CD4-positive, alpha-beta T cell (primary cell): ENCODE measurements at regions not wholly inside any gene's neighbourhood (a gene's known extent, or its start where the extent isn't known, plus 50 kb on each side); places are given as distances from the start of the nearest gene placed in this dataset.

ENCODE experiments used
- ATAC-seq: fragments of 200-7000 bp; cut with Tn5 transposase; one replicate; pipeline ENCODE4 v1.10.0; 2022; ENCODE audit warnings: mild to moderate bottlenecking; ENCODE audit not compliant: poor library complexity
- CTCF ChIA-PET: fragments of 350-600 bp; sonication (Branson Sonifier 250); formaldehyde crosslinking; loops from one replicate; lab custom pipeline; 2021; ENCODE audit warnings: antibody characterized with exemption, inconsistent platforms; lab: Charles Lee
- POLR2A ChIA-PET: fragments of 350-600 bp; sonication (Branson Sonifier 250); formaldehyde crosslinking; loops from one replicate; lab custom pipeline; 2021; ENCODE audit warnings: antibody characterized with exemption, inconsistent platforms; lab: Charles Lee
- DNase-seq, 14 experiments: peaks; one replicate each; pipeline ENCODE4 v3.0.0-alpha.2; 2013 to 2020; ENCODE audit warnings: mixed read lengths in 2 of 14
- H3K27ac ChIP-seq, 2 donors: one replicate each; pipeline versions ENCODE4 v1.5.1 to v1.7.0; 2013; ENCODE audit warnings: low read length in 2 of 2, low read depth in 1 of 2, mild to moderate bottlenecking in 1 of 2
- H3K27me3 ChIP-seq, 2 experiments: 1 replicate in 1 of 2; 2 replicates in 1 of 2; pipeline versions ENCODE4 v1.6.1 to v1.7.0; 2013; ENCODE audit warnings: low read length in 2 of 2, control low read depth in 1 of 2, mild to moderate bottlenecking in 1 of 2, moderate library complexity in 1 of 2; ENCODE audit not compliant: insufficient read depth in 2 of 2, control insufficient read depth in 1 of 2
- H3K36me3 ChIP-seq: one replicate; pipeline ENCODE4 v1.6.1; 2013; ENCODE audit warnings: low read length, control low read depth; ENCODE audit not compliant: insufficient read depth
- H3K4me1 ChIP-seq: one replicate; pipeline ENCODE4 v1.6.1; 2013; ENCODE audit warnings: low read length, control low read depth; ENCODE audit not compliant: insufficient read depth
- H3K4me3 ChIP-seq: one replicate; pipeline ENCODE4 v1.5.1; 2013; ENCODE audit warnings: mild to moderate bottlenecking, low read length, moderate library complexity
- H3K9me3 ChIP-seq, 2 experiments: 1 replicate in 1 of 2; 2 replicates in 1 of 2; pipeline versions ENCODE4 v1.6.1 to v1.7.0; 2013; ENCODE audit warnings: low read length in 2 of 2, mild to moderate bottlenecking in 2 of 2, control low read depth in 1 of 2, moderate library complexity in 1 of 2; ENCODE audit not compliant: control insufficient read depth in 1 of 2, insufficient read depth in 1 of 2
- H3K27ac Mint-ChIP-seq: one replicate; pipeline ENCODE4 v1.8.0; 2020; ENCODE audit warnings: mixed read lengths
- H3K27me3 Mint-ChIP-seq: one replicate; pipeline ENCODE4 v1.8.0; 2021; ENCODE audit warnings: mixed read lengths
- H3K36me3 Mint-ChIP-seq: one replicate; pipeline ENCODE4 v1.8.0; 2021; ENCODE audit warnings: low read depth, mixed read lengths
- H3K4me1 Mint-ChIP-seq: one replicate; pipeline ENCODE4 v1.8.0; 2021; ENCODE audit warnings: low read depth, mixed read lengths
- H3K4me3 Mint-ChIP-seq: one replicate; pipeline ENCODE4 v1.8.0; 2020; ENCODE audit warnings: mild to moderate bottlenecking, mixed read lengths
- H3K9me3 Mint-ChIP-seq: one replicate; pipeline ENCODE4 v1.8.0; 2020; ENCODE audit warnings: mixed read lengths
- intact Hi-C, 2 experiments: fragments of 100-400 bp; cut with DNase I in 1 of 2; cut with micrococcal nuclease in 1 of 2; formaldehyde crosslinking; loops; one replicate each; pipeline versions ENCODE4 v1.15.1 to v1.9.0; 2023 to 2025; cut with DNase I, micrococcal nuclease
- TF ChIP-seq, protein P1 (sequence below): fragments of 200-600 bp; IDR thresholded peaks from one replicate; pipeline ENCODE4 v1.8.0; 2022; ENCODE audit warnings: antibody characterized with exemption, mild to moderate bottlenecking

- Histone ChIP-seq H3K36me3 (no peaks in the 10 kb centered on the region), H3K27me3 (no peaks in the 10 kb centered on the region), H3K27ac (no peak overlapping the region), H3K4me1 (no peaks in the 10 kb centered on the region), H3K4me3 (no peak overlapping the region), H3K9me3 (peaks cover 0 to 7% of the 10 kb centered on the region in 2 experiments)
- H3K27ac Mint-ChIP-seq = no peak overlapping the region
- DNase-seq (no peak), ATAC-seq (no peak)
- POLR2A ChIA-PET = no interaction called here
- H3K9me3 Mint-ChIP-seq = peaks cover 20% of the 10 kb centered on the region
- no peak overlapping the region for H3K4me3 Mint-ChIP-seq
- H3K36me3 Mint-ChIP-seq = no peaks in the 10 kb centered on the region
- H3K4me1 Mint-ChIP-seq = no peaks in the 10 kb centered on the region
- intact Hi-C loops = no loop called here
- no peaks in the 10 kb centered on the region for H3K27me3 Mint-ChIP-seq
- CTCF ChIA-PET = no interaction called here
- TF ChIP-seq, protein P1, sequence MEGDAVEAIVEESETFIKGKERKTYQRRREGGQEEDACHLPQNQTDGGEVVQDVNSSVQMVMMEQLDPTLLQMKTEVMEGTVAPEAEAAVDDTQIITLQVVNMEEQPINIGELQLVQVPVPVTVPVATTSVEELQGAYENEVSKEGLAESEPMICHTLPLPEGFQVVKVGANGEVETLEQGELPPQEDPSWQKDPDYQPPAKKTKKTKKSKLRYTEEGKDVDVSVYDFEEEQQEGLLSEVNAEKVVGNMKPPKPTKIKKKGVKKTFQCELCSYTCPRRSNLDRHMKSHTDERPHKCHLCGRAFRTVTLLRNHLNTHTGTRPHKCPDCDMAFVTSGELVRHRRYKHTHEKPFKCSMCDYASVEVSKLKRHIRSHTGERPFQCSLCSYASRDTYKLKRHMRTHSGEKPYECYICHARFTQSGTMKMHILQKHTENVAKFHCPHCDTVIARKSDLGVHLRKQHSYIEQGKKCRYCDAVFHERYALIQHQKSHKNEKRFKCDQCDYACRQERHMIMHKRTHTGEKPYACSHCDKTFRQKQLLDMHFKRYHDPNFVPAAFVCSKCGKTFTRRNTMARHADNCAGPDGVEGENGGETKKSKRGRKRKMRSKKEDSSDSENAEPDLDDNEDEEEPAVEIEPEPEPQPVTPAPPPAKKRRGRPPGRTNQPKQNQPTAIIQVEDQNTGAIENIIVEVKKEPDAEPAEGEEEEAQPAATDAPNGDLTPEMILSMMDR = no peak
Measured at GRCh38 chr6:121800047-121800446, 364.6 kb downstream of the GJA1 start.

GRCh38 chr6:121806116-121806515 lies 370.7 kb downstream of the GJA1 start:
- Mint-ChIP-seq H3K36me3 (no peaks in the 10 kb centered on the region), H3K4me1 (no peaks in the 10 kb centered on the region), H3K4me3 (no peak overlapping the region), H3K27me3 (no peaks in the 10 kb centered on the region), H3K9me3 (peaks cover 6% of the 10 kb centered on the region), H3K27ac (no peak overlapping the region)
- intact Hi-C loops = no loop called here
- DNase-seq = no peak
- Histone ChIP-seq H3K4me1 (no peaks in the 10 kb centered on the region), H3K27ac (no peak overlapping the region), H3K4me3 (no peak overlapping the region), H3K9me3 (peaks cover 0 to 7% of the 10 kb centered on the region in 2 experiments), H3K27me3 (no peaks in the 10 kb centered on the region), H3K36me3 (no peaks in the 10 kb centered on the region)
- POLR2A ChIA-PET = no interaction called here
- ATAC-seq = no peak
- CTCF ChIA-PET = no interaction called here
- TF ChIP-seq, protein P1 = no peak

- ChIA-PET POLR2A (no interaction called here), CTCF (no interaction called here)
- ATAC-seq (no peak), DNase-seq (no peak)
- Histone ChIP-seq H3K4me3 (no peak overlapping the region), H3K4me1 (no peaks in the 10 kb centered on the region), H3K27ac (no peak overlapping the region), H3K36me3 (no peaks in the 10 kb centered on the region), H3K9me3 (no peaks in the 10 kb centered on the region), H3K27me3 (no peaks in the 10 kb centered on the region)
- intact Hi-C loops = no loop called here
- Mint-ChIP-seq H3K4me1 (no peaks in the 10 kb centered on the region), H3K36me3 (no peaks in the 10 kb centered on the region), H3K9me3 (no peaks in the 10 kb centered on the region), H3K27me3 (no peaks in the 10 kb centered on the region), H3K27ac (no peak overlapping the region), H3K4me3 (no peak overlapping the region)
- TF ChIP-seq, protein P1 = no peak
Measured at GRCh38 chr6:121809211-121809610, 373.8 kb downstream of the GJA1 start.
